ENCODE measurements at regions not wholly inside any gene's neighbourhood (a gene's known extent, or its start where the extent isn't known, plus 50 kb on each side); places are given as distances from the start of the nearest gene placed in this dataset.

DNA sequence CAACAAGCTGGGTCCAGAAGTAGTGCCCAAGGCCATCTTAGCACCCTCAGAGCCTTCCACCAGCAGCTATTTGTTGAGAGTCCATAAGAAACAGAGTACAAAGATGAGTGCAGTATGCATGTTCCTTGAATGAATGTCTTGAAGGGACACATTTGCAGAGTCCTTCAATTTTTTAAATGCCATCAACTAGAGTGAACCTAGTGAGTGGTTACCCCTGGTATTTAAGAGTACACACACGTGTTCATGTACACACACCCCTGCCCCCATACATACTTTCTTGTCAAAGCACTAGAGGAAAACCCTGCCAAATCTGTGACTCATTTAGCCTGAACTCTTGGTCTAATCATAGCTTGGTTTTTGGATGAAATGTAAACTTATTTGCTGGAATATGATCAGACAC is 84.5 kb upstream of the GALNT15 start:
- Mint-ChIP-seq H3K27ac (no peak overlapping the region), H3K27me3 (ENCODE audit: low read depth) (peaks cover 2% of the 10 kb centered on the region), H3K36me3 (ENCODE audit: insufficient read depth in 1 of 3, low read depth in 3 of 3) (no peaks in the 10 kb centered on the region), H3K4me3 (no peak overlapping the region), H3K9me3 (no peaks in the 10 kb centered on the region), H3K4me1 (no peaks in the 10 kb centered on the region)
- no peaks in the 10 kb centered on the region for H3K79me2 ChIP-seq (ENCODE audit: insufficient read depth, low read length)
- H4K8ac ChIP-seq (replicated peaks; ENCODE audit: insufficient read length, low read depth, low read length): no peak overlapping the region
- TF ChIP-seq, protein P1, sequence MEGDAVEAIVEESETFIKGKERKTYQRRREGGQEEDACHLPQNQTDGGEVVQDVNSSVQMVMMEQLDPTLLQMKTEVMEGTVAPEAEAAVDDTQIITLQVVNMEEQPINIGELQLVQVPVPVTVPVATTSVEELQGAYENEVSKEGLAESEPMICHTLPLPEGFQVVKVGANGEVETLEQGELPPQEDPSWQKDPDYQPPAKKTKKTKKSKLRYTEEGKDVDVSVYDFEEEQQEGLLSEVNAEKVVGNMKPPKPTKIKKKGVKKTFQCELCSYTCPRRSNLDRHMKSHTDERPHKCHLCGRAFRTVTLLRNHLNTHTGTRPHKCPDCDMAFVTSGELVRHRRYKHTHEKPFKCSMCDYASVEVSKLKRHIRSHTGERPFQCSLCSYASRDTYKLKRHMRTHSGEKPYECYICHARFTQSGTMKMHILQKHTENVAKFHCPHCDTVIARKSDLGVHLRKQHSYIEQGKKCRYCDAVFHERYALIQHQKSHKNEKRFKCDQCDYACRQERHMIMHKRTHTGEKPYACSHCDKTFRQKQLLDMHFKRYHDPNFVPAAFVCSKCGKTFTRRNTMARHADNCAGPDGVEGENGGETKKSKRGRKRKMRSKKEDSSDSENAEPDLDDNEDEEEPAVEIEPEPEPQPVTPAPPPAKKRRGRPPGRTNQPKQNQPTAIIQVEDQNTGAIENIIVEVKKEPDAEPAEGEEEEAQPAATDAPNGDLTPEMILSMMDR (conservative IDR thresholded peaks at IDR 0.05): no peak
- H3K56ac ChIP-seq (ENCODE audit: insufficient read length, low read depth, low read length): no peak overlapping the region
- no peak overlapping the region for H2AK5ac ChIP-seq (ENCODE audit: insufficient read length, low read length)
- no peak overlapping the region for H2AFZ ChIP-seq (ENCODE audit: low read length)
- no peak overlapping the region for H3K4me2 ChIP-seq (ENCODE audit: insufficient read depth, insufficient read length, low read length)
- no peak overlapping the region for H4K5ac ChIP-seq (ENCODE audit: insufficient read length, low read depth, low read length)
- H2BK5ac ChIP-seq (ENCODE audit: insufficient read length, low read length): no peak overlapping the region
- no peak overlapping the region for H4K91ac ChIP-seq (ENCODE audit: insufficient read length, low read depth, low read length)
- no peak overlapping the region for H3K14ac ChIP-seq (ENCODE audit: insufficient read depth, low read length)
- no peak overlapping the region for H3K27ac ChIP-seq (ENCODE audit: insufficient read length, low read depth, low read length)
- no peak overlapping the region for H2BK12ac ChIP-seq (ENCODE audit: insufficient read length, low read depth, low read length)
- no peaks in the 10 kb centered on the region for H3K4me1 ChIP-seq (ENCODE audit: insufficient read depth, low read length)
- no peaks in the 10 kb centered on the region for H3K79me1 ChIP-seq (ENCODE audit: insufficient read depth, low read depth, low read length, poor library complexity, severe bottlenecking)
- H2BK15ac ChIP-seq (ENCODE audit: low read depth, low read length): no peak overlapping the region
- H3K4ac ChIP-seq (ENCODE audit: low read depth, low read length): no peak overlapping the region
- no peak overlapping the region for H3K18ac ChIP-seq (ENCODE audit: insufficient read length, low read depth, low read length)
- DNase-seq: no peak
- no peak overlapping the region for H3T11ph ChIP-seq (ENCODE audit: low read length)
- H3K23ac ChIP-seq (ENCODE audit: insufficient read length, low read depth, low read length): no peak overlapping the region
- peaks cover 2% of the 10 kb centered on the region for H3K23me2 ChIP-seq (ENCODE audit: insufficient read length, low read depth, low read length, poor library complexity, severe bottlenecking)
- H2BK120ac ChIP-seq (ENCODE audit: low read depth, low read length, poor library complexity, severe bottlenecking): no peak overlapping the region
- no CpG with 5 or more reads among the region's 1 CpG for WGBS (ENCODE audit: extremely low coverage, insufficient read length, low lambda C conversion rate)
- H4K20me1 ChIP-seq (ENCODE audit: control insufficient read depth, insufficient read depth, insufficient read length): no peaks in the 10 kb centered on the region
- H3K9me3 ChIP-seq (ENCODE audit: control insufficient read depth, low read depth, low read length): no peaks in the 10 kb centered on the region
- H3K27me3 ChIP-seq (ENCODE audit: insufficient read depth, low read length): no peaks in the 10 kb centered on the region
- H2BK20ac ChIP-seq (ENCODE audit: low read depth, low read length, poor library complexity, severe bottlenecking): no peak overlapping the region
- H3K9ac ChIP-seq (ENCODE audit: extremely low read depth, insufficient read length, low read length): no peak overlapping the region
